ENCODE measurements at regions not wholly inside any gene's neighbourhood (a gene's known extent, or its start where the extent isn't known, plus 50 kb on each side); places are given as distances from the start of the nearest gene placed in this dataset.

DNA sequence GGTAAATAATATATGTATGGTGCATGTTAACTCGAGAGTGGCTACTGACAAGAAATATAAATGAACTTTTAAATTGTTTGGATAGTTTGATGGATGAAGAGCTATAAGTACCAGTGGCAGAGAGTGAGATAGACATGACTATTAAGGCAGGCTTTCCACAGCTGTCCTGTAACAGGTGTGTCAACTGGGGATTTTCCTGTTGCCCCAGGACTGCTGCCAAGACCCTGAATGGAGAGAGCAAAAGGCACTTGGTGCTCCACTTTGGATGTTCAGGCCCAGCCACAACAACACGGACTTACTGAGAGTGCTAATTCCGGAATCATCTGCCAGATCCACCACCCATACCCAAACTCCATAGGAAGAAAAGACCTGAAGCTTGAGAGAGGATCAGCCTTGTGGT, 215.1 kb downstream of the SEC61B start:
- intact Hi-C loops (cut with micrococcal nuclease; ENCODE audit: unreplicated experiment): no loop called here
- Mint-ChIP-seq H3K9me3 (ENCODE audit: low read depth, unreplicated experiment) (no peaks in the 10 kb centered on the region), H3K4me3 (ENCODE audit: low read depth, unreplicated experiment) (no peak overlapping the region), H3K27ac (ENCODE audit: unreplicated experiment) (no peak overlapping the region), H3K27me3 (ENCODE audit: unreplicated experiment) (no peaks in the 10 kb centered on the region), H3K4me1 (ENCODE audit: low read depth, unreplicated experiment) (peaks cover 22% of the 10 kb centered on the region), H3K36me3 (ENCODE audit: insufficient read depth, unreplicated experiment) (no peaks in the 10 kb centered on the region)
- no peak for DNase-seq
- CTCF ChIA-PET: no interaction called here
- BruUV-seq (replicated peaks): no TSS peak
- TF ChIP-seq, protein P1, sequence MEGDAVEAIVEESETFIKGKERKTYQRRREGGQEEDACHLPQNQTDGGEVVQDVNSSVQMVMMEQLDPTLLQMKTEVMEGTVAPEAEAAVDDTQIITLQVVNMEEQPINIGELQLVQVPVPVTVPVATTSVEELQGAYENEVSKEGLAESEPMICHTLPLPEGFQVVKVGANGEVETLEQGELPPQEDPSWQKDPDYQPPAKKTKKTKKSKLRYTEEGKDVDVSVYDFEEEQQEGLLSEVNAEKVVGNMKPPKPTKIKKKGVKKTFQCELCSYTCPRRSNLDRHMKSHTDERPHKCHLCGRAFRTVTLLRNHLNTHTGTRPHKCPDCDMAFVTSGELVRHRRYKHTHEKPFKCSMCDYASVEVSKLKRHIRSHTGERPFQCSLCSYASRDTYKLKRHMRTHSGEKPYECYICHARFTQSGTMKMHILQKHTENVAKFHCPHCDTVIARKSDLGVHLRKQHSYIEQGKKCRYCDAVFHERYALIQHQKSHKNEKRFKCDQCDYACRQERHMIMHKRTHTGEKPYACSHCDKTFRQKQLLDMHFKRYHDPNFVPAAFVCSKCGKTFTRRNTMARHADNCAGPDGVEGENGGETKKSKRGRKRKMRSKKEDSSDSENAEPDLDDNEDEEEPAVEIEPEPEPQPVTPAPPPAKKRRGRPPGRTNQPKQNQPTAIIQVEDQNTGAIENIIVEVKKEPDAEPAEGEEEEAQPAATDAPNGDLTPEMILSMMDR (IDR thresholded peaks at IDR 0.05; ENCODE audit: unreplicated experiment): no peak

DNA sequence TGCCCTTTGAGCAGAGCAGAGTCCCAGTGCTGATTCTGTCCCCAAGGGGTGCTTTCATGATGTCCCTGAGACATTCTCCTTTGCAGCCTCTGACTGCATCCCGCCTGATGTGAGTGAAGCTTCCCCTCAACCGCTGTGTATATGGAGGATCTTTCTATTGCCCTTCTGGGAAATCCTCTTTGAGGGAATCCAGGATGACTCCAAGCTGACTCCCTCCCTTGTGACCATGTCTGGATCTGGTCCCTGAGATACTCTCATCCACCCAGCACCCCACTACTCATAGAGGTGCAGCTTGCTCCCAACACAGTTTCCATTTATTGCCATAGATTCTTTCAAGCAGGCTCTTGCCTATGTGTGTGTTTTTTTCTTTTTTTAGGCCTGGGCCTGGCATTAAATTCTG, 216.5 kb downstream of the SEC61B start:
- no TSS peak for BruUV-seq (replicated peaks)
- Mint-ChIP-seq H3K27ac (ENCODE audit: unreplicated experiment) (no peak overlapping the region), H3K36me3 (ENCODE audit: insufficient read depth, unreplicated experiment) (no peaks in the 10 kb centered on the region), H3K9me3 (ENCODE audit: low read depth, unreplicated experiment) (no peaks in the 10 kb centered on the region), H3K27me3 (ENCODE audit: unreplicated experiment) (no peaks in the 10 kb centered on the region), H3K4me1 (ENCODE audit: low read depth, unreplicated experiment) (peaks cover 12% of the 10 kb centered on the region), H3K4me3 (ENCODE audit: low read depth, unreplicated experiment) (no peak overlapping the region)
- CTCF ChIA-PET: no interaction called here
- TF ChIP-seq, protein P1 (IDR thresholded peaks at IDR 0.05; ENCODE audit: unreplicated experiment): no peak
- DNase-seq: no peak
- intact Hi-C loops (cut with micrococcal nuclease; ENCODE audit: unreplicated experiment): no loop called here

DNA sequence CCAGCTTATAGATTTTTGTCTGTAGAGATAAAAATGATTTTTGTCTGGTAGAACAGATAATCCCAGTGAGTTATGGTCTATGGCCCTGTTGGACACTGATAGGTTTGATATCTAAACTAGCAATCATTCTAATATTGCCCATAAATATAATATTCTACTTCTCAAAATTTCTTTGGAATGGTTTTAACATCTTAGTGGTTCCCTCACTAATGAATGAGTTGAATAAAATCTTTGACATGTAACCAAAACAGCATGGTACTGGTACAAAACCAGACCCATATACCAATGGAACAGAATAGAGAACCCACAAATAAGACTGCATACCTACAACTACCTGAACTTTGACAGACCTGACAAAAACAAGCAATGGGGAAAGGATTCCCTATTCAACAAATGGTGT, 219.7 kb downstream of the SEC61B start:
- CTCF ChIA-PET: no interaction called here
- no peak overlapping the region for H3K27ac Mint-ChIP-seq (ENCODE audit: unreplicated experiment)
- BruUV-seq (replicated peaks): no TSS peak
- no peaks in the 10 kb centered on the region for H3K36me3 Mint-ChIP-seq (ENCODE audit: insufficient read depth, unreplicated experiment)
- no peak for DNase-seq
- TF ChIP-seq, protein P1 (IDR thresholded peaks at IDR 0.05; ENCODE audit: unreplicated experiment): no peak
- H3K4me1 Mint-ChIP-seq (ENCODE audit: low read depth, unreplicated experiment): no peaks in the 10 kb centered on the region
- no peak overlapping the region for H3K4me3 Mint-ChIP-seq (ENCODE audit: low read depth, unreplicated experiment)
- H3K9me3 Mint-ChIP-seq (ENCODE audit: low read depth, unreplicated experiment): no peaks in the 10 kb centered on the region
- intact Hi-C loops (cut with micrococcal nuclease; ENCODE audit: unreplicated experiment): no loop called here
- peaks cover 27% of the 10 kb centered on the region for H3K27me3 Mint-ChIP-seq (ENCODE audit: unreplicated experiment)

DNA sequence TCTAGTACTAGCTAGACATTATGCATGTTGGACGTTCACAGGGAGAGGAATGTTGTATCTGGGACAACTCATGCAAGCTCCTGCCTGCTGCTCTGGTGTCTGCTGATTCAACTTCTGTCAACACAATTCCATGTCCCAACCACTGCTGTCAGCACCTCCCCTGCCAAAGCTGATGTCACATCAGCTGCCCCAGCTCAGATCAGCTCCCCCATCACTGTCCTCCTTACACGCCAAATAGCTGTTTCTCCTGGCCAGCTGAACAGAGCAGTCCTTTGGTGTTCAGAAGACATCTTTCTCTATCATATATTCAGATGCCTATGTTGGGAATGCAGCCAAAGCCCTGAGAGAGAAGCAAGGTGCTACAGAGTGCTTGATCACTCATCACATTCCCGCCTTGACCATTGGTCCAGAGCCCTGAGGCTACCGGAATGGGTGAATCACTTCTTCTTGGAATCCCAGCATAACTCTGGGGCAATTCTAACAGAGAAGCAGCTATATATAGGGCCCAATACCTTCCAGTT, 223.3 kb downstream of the SEC61B start:
- no peak for DNase-seq
- Mint-ChIP-seq H3K9me3 (ENCODE audit: low read depth, unreplicated experiment) (no peaks in the 10 kb centered on the region), H3K27me3 (ENCODE audit: unreplicated experiment) (peaks cover 42% of the 10 kb centered on the region), H3K27ac (ENCODE audit: unreplicated experiment) (no peak overlapping the region), H3K4me1 (ENCODE audit: low read depth, unreplicated experiment) (no peaks in the 10 kb centered on the region), H3K4me3 (ENCODE audit: low read depth, unreplicated experiment) (no peak overlapping the region), H3K36me3 (ENCODE audit: insufficient read depth, unreplicated experiment) (no peaks in the 10 kb centered on the region)
- BruUV-seq (replicated peaks): no TSS peak
- CTCF ChIA-PET: no interaction called here
- intact Hi-C loops (cut with micrococcal nuclease; ENCODE audit: unreplicated experiment): no loop called here
- TF ChIP-seq, protein P1 (IDR thresholded peaks at IDR 0.05; ENCODE audit: unreplicated experiment): no peak
